ENCODE measurements at regions not wholly inside any gene's neighbourhood (a gene's known extent, or its start where the extent isn't known, plus 50 kb on each side); places are given as distances from the start of the nearest gene placed in this dataset.

DNA sequence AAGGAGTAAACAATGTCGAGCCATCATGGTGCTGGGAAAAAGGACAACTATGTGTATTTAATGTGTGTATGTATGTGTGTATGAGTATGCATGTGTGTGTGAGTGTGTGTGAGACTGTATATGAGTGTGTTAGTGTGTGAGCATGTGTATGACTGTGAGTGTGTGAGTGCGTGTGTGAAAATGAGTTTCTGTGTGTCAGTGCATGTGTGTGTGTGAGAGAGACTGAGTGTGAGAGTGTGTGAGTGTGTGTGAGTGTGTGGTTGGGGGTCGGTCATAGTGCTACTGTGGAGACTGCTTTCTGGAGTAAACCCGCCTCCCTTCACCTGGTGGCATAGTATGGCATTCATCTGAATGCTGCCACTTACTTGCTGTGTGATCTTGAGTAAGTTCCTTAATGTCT is 567.4 kb downstream of the FGF9 start:
- TF ChIP-seq, protein P1, sequence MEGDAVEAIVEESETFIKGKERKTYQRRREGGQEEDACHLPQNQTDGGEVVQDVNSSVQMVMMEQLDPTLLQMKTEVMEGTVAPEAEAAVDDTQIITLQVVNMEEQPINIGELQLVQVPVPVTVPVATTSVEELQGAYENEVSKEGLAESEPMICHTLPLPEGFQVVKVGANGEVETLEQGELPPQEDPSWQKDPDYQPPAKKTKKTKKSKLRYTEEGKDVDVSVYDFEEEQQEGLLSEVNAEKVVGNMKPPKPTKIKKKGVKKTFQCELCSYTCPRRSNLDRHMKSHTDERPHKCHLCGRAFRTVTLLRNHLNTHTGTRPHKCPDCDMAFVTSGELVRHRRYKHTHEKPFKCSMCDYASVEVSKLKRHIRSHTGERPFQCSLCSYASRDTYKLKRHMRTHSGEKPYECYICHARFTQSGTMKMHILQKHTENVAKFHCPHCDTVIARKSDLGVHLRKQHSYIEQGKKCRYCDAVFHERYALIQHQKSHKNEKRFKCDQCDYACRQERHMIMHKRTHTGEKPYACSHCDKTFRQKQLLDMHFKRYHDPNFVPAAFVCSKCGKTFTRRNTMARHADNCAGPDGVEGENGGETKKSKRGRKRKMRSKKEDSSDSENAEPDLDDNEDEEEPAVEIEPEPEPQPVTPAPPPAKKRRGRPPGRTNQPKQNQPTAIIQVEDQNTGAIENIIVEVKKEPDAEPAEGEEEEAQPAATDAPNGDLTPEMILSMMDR (IDR thresholded peaks at IDR 0.05), result no peak
- no peak for TF ChIP-seq POLR2AphosphoS5 (IDR thresholded peaks at IDR 0.05)
